ENCODE measurements at regions not wholly inside any gene's neighbourhood (a gene's known extent, or its start where the extent isn't known, plus 50 kb on each side); places are given as distances from the start of the nearest gene placed in this dataset.

DNA sequence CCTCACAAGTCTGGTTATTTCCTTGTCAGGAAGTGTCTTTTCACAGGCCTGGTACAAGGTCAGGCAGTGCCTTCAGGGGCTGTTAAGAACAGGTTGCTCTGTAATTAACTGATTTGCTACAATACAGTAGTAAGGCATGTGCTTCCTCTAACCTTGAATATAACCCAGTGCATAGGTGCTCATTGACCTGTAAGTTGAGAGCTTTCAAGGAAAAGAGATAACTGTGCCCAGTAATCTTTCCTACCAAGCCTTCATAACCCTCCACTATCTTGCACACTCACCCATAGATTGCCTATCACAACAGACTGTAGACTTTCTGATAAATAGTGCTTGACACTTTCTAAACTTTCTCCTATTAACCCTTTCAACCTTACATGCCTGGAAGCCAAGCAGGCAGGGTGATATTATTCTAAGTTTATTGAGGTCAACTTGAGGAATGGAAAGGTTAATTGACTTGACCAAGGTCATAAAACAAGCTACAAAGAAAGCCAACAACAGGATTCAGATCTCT lies 148.1 kb downstream of the PPARGC1A start:
- no peak for DNase-seq

DNA sequence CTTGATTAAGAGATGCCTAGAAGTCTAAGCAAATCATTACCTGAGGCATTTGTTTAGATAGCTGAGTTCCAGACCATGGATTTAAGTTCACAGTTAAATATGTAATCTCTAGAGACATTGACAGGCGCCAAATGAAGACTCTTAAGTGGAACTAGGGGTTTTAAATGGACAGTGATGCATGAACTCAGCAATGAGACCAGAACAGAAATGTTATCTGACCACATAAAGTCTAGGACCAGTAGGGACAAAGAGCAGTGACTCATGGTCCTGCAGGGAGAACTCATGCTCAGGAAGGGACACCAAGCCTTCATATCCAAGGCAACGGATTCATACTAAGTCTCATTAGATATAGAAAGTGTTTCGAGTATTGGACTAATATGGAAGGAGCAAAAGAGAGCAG lies 152.3 kb downstream of the PPARGC1A start:
- DNase-seq: no peak

DNA sequence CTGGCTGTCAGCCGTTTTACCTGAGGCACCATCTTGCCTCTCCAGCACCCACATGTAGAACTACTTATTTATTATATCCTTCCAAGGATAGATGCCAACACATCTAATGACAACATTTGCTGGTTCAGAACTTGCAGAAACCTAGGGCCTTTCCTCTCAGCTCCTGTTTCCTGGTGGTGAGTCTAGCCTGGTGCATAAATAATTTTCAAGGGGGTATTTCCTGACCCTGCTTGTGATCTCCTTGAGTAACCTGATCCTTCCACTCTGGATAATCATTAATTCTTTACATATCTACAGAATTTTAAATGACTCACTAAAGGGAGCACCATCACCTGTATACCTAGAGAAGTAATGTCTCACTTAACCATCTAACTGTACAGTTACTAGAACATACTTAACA lies 153.4 kb downstream of the PPARGC1A start:
- no peak for DNase-seq

DNA sequence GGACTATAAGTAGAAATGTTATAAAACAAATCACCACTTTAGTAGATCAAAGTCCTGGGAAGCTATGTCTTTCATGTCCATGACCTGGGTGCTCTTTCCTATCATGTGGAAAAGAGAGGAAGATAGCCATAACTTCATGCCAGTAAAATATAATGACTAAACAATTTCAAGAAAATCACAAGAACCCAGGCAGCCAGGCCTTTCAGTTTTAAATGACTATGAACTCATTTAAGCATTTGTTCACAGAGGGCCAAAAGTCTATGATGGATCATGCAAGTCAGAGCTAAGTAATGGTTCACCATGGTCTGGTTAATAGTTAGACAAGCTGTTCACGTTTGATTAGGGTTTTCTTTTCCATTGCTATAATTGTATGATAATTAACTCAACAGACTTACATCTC lies 155.8 kb downstream of the PPARGC1A start:
- no peak for DNase-seq

DNA sequence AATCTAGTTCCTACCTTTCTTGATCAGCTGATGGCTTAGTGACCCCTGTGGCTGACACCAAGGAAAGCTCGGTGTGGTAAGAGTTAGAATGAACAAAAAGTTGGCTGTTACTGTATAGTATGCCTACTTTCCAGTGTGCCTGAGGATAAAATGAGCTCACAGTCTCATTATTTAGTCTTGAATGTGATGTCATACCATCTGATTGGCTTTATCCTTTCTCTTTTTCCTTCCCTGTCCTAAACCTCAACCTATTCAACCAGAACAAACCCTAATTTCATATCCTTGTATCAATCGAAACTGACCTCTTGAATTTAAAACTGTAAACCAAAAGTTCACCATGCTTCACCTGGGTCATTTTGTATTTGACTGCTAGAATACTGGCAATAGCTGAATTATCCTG lies 156.4 kb downstream of the PPARGC1A start:
- DNase-seq: no peak

DNA sequence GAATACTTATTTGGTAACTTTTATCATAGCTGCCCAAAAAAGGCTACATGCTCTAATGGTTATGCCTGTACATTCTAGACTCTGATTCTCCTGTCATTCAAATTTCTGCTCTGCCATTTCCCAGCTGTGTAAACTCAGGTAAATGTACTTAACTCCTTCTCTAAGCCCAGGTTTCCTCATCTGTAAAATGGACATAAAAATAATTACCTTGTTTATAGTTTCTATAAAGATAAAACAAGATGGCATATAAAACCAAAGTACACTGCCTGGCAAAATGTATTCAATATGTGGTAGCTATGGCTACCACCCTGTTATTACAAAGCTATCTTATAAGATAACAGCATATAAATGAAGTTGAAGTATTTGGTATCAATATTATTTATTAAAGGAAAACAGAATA lies 158.8 kb downstream of the PPARGC1A start:
- DNase-seq: no peak

DNA sequence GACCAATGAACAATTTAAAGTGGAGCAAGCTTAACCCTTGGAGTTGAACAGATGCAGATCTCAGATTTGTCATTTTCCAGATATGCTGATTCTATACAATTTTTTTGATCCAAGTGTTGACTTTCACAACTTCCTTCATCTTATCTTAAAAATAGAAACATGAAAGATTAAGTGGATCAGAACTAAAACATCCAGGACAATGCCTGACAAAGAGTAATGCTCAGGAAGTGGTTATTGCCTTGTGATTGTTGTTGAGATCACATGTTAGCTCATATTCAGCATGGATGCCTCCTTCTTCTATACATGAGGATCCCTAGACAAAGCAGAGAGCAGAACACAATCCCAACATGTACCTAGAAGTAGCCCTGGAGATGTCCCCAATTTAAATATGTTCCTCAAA lies 160.9 kb downstream of the PPARGC1A start:
- DNase-seq: peak; percentile 11

DNA sequence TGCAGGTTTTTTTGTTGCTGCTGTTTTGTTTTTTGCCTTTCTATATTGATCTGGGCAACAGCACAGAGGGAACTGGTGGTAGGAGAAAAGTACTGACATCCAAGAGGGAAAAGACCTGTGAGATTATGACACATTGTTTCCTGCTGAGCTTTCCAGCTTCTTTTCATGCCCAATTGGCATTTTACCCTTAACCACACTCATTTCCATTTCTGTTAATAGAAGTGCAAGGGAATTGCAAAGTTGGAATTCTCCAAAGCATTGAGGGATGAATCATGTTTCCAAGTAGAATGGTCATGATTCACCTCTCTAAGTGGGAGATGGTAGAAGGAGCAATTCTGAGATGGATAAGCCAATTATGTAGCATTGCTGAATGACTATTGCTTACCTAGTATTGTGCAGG lies 161.5 kb downstream of the PPARGC1A start:
- peak; percentile 70 for DNase-seq

DNA sequence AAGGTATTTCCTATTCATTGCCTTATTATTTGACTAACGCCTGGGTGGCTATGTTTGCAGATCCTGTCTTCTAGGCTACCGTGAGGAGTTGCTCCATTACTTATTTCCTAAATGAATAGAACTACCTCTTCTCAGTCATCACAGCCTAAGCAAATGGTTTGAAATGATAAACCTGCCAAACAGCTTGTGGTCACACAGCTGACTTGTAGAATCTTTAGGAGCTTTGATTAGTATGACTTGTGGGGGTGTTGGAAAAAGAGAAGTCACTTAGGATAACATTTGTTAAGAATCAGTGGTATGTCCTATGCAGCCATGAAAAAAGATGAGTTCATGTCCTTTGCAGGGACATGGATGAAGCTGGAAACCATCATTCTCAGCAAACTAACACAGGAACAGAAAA lies 169.3 kb downstream of the PPARGC1A start:
- DNase-seq: no peak

DNA sequence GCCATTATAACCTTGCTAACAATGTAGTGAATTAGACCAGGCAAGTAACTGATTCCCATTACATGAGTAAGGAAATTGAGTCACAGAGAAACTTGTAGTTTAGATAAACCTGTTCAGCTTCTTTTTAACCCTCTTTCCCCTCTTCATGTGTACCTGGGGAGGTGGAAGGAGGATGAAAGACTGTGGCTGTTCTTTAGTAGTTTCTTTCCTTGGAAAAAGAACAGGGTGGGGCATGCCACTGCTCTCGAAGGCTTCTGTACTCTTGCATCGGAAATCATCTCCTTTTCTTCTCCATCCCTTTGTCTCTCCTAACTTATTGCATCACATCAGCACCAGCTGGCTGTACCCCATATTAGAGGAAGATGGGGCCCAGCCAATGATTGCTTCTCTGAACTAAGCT lies 171.4 kb downstream of the PPARGC1A start:
- DNase-seq: no peak

DNA sequence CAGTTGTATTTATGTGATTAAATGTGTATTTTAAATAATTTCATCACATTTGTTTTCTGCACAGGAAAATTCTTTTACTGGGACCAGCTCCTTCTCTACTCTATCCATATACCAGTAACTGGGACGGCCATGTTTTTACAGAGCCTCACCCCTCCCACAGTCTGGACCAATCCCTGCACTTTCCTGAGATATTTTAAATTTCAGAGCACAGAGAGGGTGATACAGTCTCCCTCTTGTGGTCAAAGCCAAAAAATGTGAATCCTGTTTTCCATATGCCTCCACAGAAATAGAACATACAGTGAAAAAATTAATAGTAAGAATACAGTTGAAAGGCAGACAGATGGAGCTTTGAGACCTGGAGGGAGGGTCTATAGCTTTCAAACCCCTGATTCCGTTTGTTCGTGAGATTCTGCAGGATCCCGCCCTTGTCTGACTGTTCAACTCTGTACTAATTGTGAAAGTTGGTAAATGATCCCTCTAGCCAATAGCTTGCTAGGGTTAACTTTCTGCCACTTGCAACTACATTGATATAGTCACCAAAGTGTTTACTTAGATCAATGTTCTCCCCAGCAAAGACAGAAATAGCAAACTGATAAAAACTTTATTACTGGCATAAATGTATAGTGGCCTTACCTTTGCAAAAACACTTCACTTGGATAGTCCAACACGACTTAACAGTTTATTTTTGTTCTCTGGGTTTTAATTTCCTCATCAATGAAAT lies 172.2 kb downstream of the PPARGC1A start:
- peak; percentile 3 for DNase-seq

DNA sequence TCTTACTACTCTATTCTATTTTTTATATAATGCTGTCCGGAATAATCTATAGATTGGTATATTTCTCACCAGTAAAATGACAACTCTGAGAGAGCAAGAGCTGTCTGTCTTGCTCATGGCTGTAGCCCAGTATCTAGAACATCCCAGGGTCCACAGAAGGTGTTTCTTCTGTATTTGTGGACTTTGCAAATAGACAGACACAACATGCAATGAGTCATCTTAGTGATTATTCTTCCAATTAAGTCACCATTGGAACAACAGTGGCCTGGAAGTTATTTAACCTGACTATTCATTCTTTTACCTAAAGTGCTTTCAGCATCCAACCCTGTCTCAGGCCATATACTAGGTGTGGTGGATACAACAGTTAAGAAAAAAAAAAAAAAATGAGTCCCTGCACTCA lies 179.5 kb downstream of the PPARGC1A start:
- no peak for DNase-seq

DNA sequence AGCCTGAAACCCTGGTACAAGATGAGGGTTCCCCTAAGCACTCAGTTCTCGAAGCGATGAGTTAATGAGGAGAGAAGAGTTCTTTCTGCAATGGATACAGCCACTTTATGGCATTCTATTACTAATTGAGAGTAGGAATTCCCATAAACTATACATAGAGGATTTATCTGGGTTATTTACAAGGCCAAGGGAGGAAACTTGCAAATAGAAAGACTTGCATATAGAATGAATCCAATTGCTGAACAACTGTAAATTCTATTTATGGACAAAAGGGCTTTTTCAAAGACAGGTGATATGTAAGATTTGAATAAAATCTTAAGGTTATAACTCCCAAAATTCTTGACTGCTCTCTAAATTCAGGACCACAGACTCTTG lies 182.2 kb downstream of the PPARGC1A start:
- DNase-seq: no peak

DNA sequence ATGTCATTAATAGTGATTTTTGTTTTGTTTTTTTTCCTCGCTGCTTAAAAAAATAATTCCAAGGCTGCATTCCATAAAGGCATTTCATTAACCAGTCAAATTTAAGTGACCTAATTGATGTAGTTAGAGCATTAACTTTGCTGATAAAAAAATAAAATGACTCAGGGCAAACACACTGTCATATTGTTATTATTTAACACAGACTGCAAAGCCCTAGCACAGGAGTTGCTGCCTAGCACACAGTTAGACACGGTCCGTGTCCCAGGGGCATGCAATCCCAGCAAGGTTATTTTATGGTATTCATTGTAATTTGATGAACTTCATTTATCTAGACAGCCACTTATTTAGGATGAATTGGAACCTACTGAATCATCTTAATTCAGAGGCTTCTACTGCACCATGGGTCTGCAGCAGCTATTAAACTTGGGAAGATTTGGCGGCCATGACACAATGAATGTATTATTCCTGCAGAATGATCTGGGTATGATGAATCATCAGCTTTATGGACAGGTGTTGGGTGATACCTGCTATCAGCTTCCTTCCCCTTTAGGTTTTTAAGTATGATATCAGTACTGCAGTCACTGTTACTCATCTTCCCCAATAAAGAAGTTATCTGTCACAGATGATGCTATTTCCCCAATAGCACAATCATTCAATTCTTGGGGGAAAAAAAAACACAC lies 182.7 kb downstream of the PPARGC1A start:
- DNase-seq: no peak

DNA sequence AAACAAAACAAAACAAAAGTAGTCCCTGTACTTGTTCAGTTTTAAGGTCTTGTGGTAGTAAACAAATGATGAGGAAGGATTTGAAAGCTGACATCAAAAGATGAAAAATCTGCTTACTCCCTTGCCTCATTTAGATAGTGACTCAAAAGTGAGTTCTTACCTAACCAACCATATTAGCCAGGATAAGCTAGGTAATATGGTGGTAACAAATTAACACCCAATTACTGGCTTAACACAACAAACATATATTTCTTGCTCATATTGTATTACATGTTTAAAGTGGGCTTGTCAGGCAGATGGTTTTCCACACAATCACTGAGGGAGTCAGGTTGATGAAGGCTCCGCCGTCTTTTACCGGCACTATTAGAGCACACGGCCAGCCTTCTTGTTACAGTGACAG lies 189.7 kb downstream of the PPARGC1A start:
- no peak for DNase-seq

DNA sequence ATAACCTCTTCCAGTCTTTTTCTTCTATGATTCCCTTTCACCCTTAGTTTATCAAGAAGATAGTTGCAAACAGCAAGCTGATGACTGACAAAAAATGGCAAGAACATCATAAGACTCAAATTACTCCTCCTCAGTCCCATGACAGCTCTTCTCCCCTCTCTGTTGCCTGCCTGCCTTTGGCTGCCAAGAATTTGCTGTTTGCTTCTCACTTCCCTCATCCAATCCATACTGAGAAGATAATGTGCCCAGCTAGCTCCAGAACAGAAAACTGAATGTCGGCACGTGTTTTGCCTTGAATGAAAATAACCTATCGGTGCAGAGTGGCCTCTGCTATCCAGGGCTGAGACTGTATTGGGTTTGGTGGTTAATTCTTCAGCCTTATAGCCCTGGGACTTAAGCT lies 192.1 kb downstream of the PPARGC1A start:
- no peak for DNase-seq

DNA sequence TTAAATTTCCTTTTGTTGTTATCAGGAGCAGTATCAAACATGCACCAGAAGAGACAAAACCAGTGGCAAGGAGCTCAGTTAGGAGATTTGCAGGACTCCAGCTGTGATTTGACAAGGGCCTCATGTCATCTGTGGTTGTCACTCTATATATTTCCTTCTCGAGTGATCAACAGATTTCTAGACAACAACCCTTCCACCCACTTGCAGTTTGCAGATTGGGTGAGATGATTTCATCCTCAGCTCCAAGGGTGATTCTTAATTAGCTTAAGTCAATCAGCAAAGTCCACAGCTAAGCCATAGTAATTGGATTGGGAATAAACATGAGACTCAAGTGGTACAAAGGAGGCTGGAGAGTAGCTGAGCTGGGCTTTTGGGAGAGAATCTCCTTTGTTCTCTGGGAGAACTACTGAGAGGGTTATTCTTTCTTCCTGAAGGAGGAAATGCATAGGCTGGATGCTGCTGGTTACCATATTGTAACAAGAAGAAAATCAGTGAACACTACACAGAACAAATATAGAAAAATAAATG lies 192.8 kb downstream of the PPARGC1A start:
- no peak for DNase-seq

DNA sequence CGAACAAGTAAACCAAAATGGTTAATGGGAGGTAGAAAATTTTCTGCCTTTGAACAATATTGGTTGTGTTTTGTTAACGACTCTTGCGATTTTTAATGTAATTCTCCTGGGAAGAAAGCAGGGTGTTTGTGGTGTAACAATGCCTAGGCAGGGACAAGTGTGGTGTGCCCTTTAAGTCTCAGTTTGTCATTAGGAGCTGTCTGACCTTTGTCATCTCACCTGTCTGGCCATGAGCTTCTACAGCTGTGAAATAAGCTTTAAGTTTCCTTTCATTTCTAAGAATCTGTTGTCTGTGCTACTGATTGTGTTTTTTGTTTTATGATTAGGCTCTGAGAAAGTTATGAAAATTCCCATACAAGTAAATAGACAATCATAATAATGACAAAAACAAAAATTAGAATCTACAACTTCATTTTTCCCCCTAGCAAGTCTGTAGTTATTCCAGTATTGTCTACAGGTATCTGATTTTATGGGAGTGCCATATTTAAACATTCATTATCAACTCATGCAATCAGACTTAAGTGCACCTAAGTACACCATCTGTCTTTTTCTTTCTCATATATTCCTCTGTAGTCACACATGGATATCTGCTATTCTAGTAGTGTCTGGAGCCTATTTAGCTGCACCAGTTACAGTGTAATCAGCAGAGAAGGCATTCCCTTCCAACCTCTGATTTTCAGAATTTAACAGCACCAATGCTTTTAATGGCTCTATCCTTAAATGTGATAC lies 203.5 kb downstream of the PPARGC1A start:
- DNase-seq: no peak

DNA sequence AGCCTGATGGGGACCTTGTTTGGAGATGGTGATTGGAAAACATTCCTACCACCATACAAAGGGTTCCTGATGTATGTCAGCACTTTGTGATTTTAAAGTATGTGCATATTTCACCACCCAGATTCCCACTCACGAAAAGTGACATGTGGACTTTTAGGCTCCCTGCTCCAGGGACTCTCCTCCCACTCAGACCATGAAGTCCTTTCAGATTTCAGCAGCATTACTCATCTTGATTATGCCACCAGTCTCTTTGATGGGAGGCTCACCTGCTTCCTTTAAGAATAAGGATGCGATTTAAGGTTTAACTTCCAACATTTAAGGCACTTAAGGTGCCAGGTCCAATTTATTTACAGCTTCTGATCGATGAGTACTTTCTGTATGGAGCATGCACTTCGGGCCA lies 204.4 kb downstream of the PPARGC1A start:
- DNase-seq: no peak

DNA sequence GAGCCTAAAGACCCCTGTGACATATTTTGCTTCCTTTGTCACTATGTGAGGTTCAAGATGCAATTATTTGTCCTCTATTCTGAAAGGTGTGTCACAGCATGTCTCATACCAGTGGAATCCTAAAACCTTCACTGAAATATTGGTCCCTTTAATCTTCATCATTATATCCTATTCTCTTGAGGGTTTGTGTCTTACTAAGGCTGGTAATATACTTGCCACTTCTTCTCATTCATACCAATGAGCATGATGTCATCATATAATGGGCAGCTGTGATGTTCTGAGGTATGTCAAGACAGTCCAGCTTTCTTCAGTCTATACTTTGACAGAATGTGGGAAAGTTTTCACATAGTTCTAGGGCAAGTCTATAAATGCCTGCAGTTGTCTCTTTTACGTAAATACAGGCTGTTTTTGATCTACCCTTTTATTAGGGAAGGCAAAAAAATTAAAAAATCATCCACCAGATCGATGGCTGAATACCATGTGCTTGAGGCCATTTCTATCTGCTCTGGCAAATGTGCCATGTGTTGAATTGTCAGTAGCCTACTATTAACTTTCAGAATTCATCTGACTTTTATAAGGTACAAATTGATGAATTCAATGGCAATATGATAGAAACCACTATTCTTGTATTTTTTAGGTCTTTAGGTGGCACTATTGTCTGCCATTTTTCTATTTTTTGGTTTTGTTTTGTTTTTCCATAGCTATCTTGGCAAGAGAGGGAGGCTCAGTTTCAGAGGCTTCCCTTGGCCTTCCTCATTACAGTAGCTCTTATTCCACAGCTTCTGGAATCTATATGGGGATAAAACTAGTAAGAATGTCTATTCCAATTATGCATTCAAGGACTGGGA lies 209.0 kb downstream of the PPARGC1A start:
- DNase-seq: peak; percentile 1

DNA sequence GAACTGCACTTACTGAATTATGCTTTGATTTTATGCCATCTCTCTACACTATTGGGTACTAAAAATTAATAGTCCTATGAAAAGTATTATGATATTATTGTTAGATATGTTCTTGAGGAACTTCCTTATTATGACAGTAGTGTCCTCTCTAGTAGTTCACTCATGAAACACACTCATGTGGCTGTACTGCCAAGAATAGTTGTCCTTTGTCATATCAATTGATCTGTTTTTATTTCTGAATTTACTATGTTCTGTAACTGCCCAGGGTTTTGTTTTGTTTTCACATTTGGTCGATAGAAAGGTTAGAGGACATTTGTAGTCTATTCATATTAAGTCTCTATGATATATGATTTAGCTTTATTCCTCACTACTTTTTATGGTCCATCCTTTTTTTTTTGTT lies 215.2 kb downstream of the PPARGC1A start:
- no peak for DNase-seq

DNA sequence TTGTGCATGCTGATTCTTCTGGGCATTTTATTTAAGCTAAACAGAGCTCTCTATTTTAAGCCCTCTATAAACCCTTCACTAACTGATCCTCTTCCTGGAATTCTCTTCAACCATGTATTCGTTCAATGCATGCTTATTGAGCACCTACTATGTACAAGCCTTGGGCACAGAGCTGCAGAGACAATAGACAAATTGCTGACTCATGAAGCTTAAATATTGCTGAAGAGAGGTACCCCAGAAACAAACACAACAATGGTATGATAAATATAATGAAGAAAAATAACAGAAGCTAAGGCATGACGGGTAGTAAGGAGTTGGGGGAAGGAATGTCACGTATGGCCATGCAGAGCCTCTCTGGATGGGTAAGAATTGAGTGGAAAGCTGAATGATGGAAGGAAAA lies 222.2 kb downstream of the PPARGC1A start:
- no peak for DNase-seq

DNA sequence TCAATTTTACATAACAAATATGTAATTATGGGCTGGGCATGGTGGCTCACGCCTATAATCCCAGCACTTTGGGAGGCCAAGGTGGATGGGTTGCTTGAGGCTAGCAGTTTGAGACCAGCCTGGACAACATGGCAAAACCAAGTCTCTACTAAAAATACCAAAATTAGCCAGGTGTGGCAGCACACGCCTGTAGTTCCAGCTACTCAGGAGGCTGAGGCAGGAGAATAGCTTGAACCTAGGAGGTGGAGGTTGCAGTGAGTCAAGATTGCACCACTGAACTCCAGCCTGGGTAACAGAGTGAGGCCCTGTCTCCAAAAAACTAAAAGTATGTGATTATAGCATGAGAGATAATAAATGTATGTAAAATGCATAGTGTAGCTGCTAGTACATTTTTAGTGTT lies 229.0 kb downstream of the PPARGC1A start:
- DNase-seq: no peak

Data from HCEC 1CT (cell line).